NOMO-1 treated with dmso at 0.1 percent for 144 hours (cell line): ENCODE measurements at regions not wholly inside any gene's neighbourhood (a gene's known extent, or its start where the extent isn't known, plus 50 kb on each side); places are given as distances from the start of the nearest gene placed in this dataset.

ENCODE experiments used
- DNase-seq: peaks from one replicate; lab custom pipeline; 2025; ENCODE audit not compliant: unreplicated experiment; lab: John Stamatoyannopoulos, UW

GRCh38 chr9:89745601-89746376 is 141.0 kb downstream of the GADD45G start:
- DNase-seq: no peak

- DNase-seq: no peak
Measured at GRCh38 chr9:89746385-89747116, 141.7 kb downstream of the GADD45G start.

DNA sequence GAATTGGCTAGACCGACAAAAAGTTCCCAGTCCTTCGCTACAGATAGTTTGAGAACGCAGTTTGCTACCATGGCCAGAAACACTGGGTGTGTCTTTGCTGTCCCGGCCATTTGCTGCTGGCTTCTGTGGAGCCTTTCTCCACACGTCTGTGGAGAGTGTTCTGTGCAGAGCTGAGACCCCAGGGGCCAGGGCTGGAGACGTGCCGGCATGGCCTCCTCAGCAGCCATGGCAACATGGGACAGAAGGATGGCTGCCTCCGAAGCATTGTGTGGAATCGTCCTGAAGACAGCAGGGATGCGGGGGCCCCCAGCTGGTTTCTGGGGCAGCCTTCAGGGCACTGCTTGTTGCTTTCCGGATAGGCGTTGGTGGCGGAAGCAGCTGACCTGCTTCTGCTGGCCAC is 142.8 kb downstream of the GADD45G start:
- no peak for DNase-seq

GRCh38 chr9:89748021-89748670 is 143.3 kb downstream of the GADD45G start:
- DNase-seq: no peak

DNA sequence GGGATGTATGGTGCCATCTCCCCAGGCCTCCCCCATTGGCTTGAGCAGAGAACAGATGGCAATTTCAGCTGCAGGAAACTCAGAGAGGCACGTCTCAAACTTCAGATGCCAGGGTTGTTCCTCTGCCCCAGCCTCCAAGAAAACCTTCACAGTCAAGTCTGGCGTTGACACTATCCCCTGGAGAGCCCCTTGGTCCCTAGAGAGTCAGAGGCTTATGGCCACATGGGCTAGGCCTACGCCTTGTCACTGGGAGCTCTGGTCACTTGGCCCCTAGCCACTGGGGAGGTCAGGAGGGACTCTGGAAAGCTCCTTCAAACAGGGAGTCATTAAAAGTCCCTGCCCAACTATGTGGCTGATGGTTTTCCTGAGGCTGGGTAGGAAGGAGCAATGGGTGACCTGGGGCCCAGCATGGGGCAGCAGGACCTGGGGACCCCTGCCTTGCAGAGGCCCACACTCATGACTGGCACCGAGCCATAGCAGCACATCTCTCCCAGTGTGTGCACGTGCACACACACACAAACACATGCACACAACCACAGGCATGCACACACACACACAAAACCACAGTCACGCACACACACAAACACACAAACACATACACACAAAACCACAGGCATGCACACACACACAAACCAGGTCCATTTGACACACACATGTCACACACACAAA is 144.2 kb downstream of the GADD45G start:
- no peak for DNase-seq

DNA sequence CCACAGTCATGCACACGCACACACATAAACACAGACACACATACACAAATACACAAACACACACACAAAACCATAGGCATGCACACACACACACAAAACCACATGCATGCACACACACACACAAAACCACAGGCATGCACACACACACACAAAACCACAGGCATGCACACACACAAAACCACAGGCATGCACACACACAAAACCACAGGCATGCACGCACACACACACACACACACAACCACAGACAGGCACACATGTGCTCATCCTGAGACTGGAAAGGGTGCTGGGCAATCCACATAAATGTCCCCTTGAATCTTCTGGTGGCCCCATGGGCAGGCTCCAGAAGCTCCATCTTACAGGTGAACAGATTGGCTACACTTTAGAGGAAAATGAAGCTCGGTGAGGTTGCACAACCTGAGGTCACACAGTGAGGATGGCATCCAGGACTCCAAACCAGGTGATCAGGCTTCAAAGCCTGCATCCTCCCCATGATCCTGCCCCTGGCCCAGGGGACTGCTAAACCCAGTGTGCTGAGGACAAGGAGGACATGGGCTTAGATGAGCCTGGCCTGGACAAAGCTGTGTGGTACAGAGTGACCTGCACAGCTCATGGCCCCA is 144.8 kb downstream of the GADD45G start:
- DNase-seq: no peak

- no peak for DNase-seq
Measured at GRCh38 chr9:89750117-89750791, 145.4 kb downstream of the GADD45G start.

DNA sequence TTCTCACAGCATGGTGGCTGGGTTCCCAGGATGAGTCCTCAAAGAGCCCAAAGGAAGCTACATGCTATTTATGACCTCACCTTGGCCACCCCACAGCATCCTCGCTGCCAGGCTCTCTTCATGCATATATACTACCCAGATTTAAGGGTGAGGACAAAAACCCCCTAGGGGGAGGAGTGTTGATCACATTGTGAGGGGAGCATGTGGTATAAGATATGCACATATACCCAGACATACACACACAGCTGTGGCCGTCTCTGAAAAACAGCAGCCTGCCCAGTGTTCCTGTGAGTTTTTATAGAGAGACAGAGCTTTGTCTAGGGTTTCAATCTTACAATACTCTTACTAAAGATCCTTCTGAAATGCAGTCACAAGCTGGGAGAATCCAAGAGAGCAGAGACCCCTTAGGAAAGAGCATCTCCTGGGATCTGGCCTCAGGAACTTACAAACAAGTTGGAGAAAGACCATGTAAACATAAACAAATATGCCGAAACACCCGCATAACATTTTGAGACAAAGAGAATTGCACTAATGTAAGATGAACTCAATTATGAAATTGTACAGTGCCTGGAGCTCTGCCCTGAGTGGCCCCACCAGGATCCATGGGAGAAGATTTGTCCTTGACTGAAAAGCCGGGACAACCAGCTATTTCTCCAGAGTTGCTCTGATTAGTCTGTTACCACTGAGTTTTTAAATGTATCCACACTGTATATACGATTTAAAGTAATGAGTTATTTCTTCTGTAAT is 146.4 kb downstream of the GADD45G start:
- no peak for DNase-seq

DNA sequence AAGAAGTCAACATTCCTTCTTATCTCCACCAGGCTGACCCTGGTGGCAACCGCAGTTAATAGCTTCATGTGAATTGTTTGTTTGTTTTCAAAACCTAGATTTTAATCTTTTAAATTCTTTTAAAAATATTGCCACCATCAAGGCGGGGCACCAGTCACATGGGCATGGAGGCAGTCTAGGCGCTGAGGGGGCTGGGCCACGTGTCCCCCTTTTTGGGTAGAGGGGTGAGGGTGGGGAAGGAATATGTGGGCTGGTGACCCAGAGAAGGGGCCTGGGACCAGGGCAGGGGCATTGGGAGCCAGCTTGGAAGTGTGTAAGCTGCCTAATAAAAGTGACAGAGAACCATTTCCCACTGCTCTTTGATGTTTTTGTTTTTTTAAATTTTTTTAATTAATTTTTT is 147.3 kb downstream of the GADD45G start:
- no peak for DNase-seq

GRCh38 chr9:89753472-89754055 is 148.8 kb downstream of the GADD45G start:
- DNase-seq: no peak

DNA sequence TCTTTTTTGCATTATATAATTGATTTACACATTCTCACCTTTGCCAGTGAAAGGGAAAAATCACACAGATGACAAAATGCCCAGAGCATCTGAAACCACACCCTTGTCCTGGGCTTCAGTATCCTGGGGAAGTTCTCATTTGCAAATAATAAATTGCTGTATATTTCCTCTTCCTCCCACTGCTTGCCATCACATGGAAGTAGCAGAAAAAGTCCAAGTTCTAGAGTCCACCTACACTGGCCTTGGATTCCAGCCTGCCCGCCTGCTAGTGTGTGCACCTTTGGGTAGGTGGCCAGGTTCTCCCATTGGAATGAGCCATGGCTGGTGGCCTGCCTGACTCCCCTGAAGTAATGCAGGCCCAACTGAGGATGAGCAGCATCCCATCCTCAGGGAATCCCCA is 149.4 kb downstream of the GADD45G start:
- DNase-seq: no peak

- DNase-seq: no peak
Measured at GRCh38 chr9:89755821-89756220, 151.0 kb downstream of the GADD45G start.

GRCh38 chr9:89756891-89757537 is 152.2 kb downstream of the GADD45G start:
- DNase-seq: no peak

DNA sequence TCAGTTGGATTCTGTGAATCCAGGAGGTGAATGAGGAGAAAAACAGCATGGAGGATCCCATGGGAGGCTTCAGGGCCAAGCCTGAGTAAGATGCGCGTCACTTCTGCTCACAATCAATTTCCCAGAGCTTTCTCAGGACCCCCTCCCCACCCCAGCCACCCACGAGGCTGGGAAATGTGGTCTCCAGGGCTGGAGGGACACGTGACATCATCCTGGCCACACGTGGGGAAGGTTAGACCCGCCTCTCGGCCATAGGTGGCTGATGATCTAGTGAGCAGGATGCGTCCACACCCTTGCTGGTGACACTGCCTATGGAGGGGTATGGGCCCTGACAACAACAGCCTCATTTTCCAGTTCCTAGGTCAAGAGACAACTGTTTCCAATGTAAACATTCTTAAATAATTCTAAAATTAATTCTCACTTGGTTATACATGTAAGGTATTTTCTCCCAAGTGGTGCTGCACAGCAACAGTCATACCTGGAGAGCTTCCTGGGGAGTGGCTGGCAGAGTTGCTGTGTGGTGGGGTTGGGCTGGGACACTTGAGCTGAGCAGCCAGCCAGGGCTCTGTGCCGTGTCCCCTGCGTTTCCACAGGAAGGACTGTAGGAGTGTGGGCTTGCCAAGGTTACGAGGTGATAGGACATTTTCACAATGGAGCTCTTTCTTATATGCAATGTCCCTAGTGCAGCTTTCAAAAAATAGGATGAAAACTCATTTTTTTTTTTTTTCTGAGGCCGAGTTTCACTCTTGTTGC is 153.1 kb downstream of the GADD45G start:
- no peak for DNase-seq

DNA sequence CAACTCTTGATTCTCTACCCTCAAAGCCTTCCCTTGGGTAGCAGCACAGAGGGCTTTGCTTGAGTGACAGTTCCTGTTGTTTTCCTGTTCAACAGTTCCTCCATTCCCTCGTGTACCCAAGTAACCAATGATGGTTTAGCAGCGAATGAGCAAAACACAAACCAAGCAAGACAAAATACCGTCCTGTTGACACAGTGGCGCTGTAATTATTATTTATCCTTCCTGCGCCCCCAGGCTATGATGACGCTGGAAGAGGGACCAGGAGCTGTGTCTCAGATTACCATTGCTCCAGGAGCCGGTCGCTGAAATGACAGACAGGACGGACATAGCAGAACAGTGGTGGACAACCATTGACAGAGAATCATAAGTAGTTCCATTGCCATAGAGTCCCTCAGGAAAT is 154.8 kb downstream of the GADD45G start:
- DNase-seq: no peak

DNA sequence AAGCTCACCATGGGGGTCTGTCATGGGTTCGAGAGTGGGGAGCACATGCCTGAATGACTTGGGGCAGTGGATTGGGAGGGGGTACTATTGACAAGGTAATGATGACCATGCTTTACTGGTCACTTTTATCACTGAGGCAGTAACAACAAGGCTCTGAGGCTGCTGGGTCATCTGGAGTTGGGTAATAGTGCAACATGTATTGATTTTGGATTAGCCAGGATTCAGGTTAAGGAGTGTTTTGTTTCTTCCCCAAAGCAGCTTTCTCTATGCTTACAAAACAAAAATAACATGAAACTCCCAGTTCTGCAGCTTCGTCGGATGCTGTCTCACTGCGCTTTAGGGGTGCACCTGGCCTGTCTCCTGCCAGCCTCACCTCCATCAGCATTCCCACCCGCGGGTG is 155.3 kb downstream of the GADD45G start:
- DNase-seq: no peak

DNA sequence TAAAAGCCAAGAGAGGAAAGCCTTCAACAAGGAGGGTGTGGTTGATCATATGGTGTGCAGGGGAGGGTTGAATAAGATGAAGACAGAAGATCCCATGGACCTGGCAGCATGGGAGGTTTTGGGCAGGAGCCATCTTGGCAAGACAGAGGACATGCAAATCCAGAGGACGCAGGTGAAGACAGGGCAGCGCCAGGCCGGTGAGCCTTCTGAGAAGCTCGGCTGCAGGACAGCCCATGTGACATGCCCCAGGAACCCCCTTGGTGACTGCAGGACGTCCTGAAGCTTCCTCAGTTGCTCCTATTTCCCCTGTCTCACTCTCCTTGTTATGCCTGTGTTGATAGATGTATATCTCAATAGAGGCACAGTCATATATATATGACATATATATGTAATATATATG is 159.4 kb downstream of the GADD45G start:
- no peak for DNase-seq

DNA sequence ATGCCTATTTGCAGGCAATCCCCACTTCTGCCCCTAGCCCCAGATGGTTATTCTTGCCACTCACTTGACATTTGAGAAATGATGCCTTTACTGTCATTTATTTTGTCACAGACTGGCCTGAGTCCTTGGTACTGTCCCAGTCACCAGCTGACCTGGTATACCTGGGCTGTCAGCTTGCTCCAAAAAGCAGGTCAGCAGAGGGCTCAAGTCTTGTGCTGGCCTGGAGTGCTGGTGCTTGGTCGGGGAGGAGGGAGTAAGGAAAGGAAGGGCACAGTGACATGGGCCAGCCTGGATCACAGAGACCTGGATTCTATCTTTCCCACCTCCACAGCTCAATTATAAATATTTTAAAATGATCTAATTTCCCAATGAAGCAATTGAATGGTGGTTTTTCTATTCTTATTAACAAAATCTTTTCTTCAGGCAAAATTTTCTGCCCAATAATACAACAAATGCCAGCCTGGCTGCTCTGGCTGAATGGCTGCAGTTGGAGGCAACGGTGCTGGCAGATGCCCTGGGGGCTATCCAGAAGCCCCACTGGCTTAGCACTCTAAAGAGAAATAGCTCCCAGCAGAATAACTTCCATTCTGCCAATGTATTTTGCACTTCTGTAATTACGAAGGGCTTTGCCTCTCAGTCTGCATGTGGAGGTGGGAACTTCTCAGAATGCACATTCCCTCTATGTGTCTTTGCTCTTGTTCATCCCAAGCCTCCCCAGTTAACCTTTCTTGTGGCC is 160.6 kb downstream of the GADD45G start:
- DNase-seq: no peak
